ENCODE measurements at regions not wholly inside any gene's neighbourhood (a gene's known extent, or its start where the extent isn't known, plus 50 kb on each side); places are given as distances from the start of the nearest gene placed in this dataset.
"Not testable (repeated sequence)": the region's sequence is repeated elsewhere in the genome, so short reads cannot be mapped to it uniquely, and the experiment has no call there.

- Histone ChIP-seq H2BK5ac (ENCODE audit: low read depth, low read length, poor library complexity, severe bottlenecking) (no peak overlapping the region), H4K91ac (ENCODE audit: low read length) (no peak overlapping the region), H3K9me3 (ENCODE audit: control insufficient read depth, low read length) (no peaks in the 10 kb centered on the region), H4K8ac (ENCODE audit: low read length) (no peak overlapping the region), H3K14ac (ENCODE audit: low read length in 2 of 2) (no peak overlapping the region), H2BK120ac (ENCODE audit: low read depth, low read length) (no peak overlapping the region), H3K79me1 (replicated peaks; ENCODE audit: low read length, poor library complexity, severe bottlenecking) (no peaks in the 10 kb centered on the region), H3K9ac (ENCODE audit: low read length) (no peak overlapping the region), H3K27ac (ENCODE audit: low read length, poor library complexity, severe bottlenecking) (no peak overlapping the region), H3K36me3 (ENCODE audit: control insufficient read depth in 1 of 2, insufficient read depth in 2 of 2, low read depth in 1 of 2, low read length in 2 of 2) (no peaks in the 10 kb centered on the region), H2AFZ (ENCODE audit: low read depth, low read length) (no peak overlapping the region), H3K4me2 (ENCODE audit: low read length, poor library complexity, severe bottlenecking) (no peak overlapping the region), H3K4ac (ENCODE audit: low read depth in 1 of 2, low read length in 2 of 2) (no peak overlapping the region), H2BK15ac (ENCODE audit: low read depth, poor library complexity, severe bottlenecking) (no peak overlapping the region), H2BK12ac (ENCODE audit: low read length in 2 of 2) (no peak overlapping the region), H3K18ac (ENCODE audit: low read depth in 1 of 2, low read length in 2 of 2) (no peak overlapping the region), H3K4me3 (ENCODE audit: insufficient read depth in 1 of 2, low read depth in 1 of 2, low read length in 2 of 2) (no peak overlapping the region), H3K23ac (ENCODE audit: low read length in 2 of 2) (no peak overlapping the region), H3K27me3 (ENCODE audit: control insufficient read depth in 1 of 2, insufficient read depth in 1 of 2, low read length in 2 of 2) (no peaks in the 10 kb centered on the region), H2AK5ac (ENCODE audit: low read length, severe bottlenecking) (no peak overlapping the region), H3K4me1 (ENCODE audit: control insufficient read depth, insufficient read depth, low read depth, low read length) (no peaks in the 10 kb centered on the region)
- 96% methylated on average over 3 of the region's 3 CpGs for WGBS
- DNase-seq = no peak
These were observed 297.9 kb downstream of the CD83 start for GRCh38 chr6:14415452-14415851.

DNA sequence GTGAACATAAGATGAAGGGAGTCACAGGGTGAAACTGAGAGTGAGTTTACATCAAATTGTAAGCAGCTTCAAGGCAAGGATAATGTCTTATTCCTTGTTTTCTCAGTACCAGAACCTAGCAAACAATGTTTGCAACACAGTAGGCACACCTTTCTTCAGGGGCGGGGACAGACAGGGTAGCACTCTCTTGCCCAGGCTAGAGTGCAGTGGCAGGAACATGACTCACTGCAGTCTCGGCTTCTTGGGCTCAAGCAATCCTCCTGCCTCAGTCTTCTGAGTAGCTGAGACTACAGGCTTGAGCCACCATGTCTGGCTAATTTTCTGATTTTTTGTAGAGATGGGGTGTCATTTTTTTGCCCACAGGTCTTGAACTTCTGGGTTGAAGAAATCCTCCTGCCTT is 299.8 kb downstream of the CD83 start:
- H3K9ac ChIP-seq (ENCODE audit: low read length) = no peak overlapping the region
- no peak overlapping the region for H4K91ac ChIP-seq (ENCODE audit: low read length)
- no peak overlapping the region for H3K4ac ChIP-seq (ENCODE audit: low read depth in 1 of 2, low read length in 2 of 2)
- no peak overlapping the region for H2BK12ac ChIP-seq (ENCODE audit: low read length in 2 of 2)
- H3K4me3 ChIP-seq (ENCODE audit: insufficient read depth in 1 of 2, low read depth in 1 of 2, low read length in 2 of 2) = no peak overlapping the region
- no peak overlapping the region for H4K8ac ChIP-seq (ENCODE audit: low read length)
- no peak overlapping the region for H3K18ac ChIP-seq (ENCODE audit: low read depth in 1 of 2, low read length in 2 of 2)
- no peak overlapping the region for H3K23ac ChIP-seq (ENCODE audit: low read length in 2 of 2)
- H3K14ac ChIP-seq (ENCODE audit: low read length in 2 of 2) = peak overlapping the region in 1 of 2 experiments; percentile 11
- no peaks in the 10 kb centered on the region for H3K79me1 ChIP-seq (replicated peaks; ENCODE audit: low read length, poor library complexity, severe bottlenecking)
- H2BK120ac ChIP-seq (ENCODE audit: low read depth, low read length) = no peak overlapping the region
- H3K4me1 ChIP-seq (ENCODE audit: control insufficient read depth, insufficient read depth, low read depth, low read length) = no peaks in the 10 kb centered on the region
- H2AK5ac ChIP-seq (ENCODE audit: low read length, severe bottlenecking) = no peak overlapping the region
- no peak for DNase-seq
- H2BK15ac ChIP-seq (ENCODE audit: low read depth, poor library complexity, severe bottlenecking) = no peak overlapping the region
- WGBS = 72% methylated on average over 2 of the region's 2 CpGs
- no peaks in the 10 kb centered on the region for H3K9me3 ChIP-seq (ENCODE audit: control insufficient read depth, low read length)
- H3K4me2 ChIP-seq (ENCODE audit: low read length, poor library complexity, severe bottlenecking) = no peak overlapping the region
- H3K27ac ChIP-seq (ENCODE audit: low read length, poor library complexity, severe bottlenecking) = no peak overlapping the region
- no peaks in the 10 kb centered on the region for H3K27me3 ChIP-seq (ENCODE audit: control insufficient read depth in 1 of 2, insufficient read depth in 1 of 2, low read length in 2 of 2)
- no peak overlapping the region for H2BK5ac ChIP-seq (ENCODE audit: low read depth, low read length, poor library complexity, severe bottlenecking)
- H3K36me3 ChIP-seq (ENCODE audit: control insufficient read depth in 1 of 2, insufficient read depth in 2 of 2, low read depth in 1 of 2, low read length in 2 of 2) = no peaks in the 10 kb centered on the region
- no peak overlapping the region for H2AFZ ChIP-seq (ENCODE audit: low read depth, low read length)

GRCh38 chr6:14419224-14419623 is 301.7 kb downstream of the CD83 start:
- no CpG with 5 or more reads among the region's 7 CpGs for WGBS
- not testable (repeated sequence) for H3K9me3 ChIP-seq (ENCODE audit: control insufficient read depth, low read length); H3K27me3 ChIP-seq (ENCODE audit: control insufficient read depth in 1 of 2, insufficient read depth in 1 of 2, low read length in 2 of 2); H4K8ac ChIP-seq (ENCODE audit: low read length); H3K4me3 ChIP-seq (ENCODE audit: insufficient read depth in 1 of 2, low read depth in 1 of 2, low read length in 2 of 2); H2BK12ac ChIP-seq (ENCODE audit: low read length in 2 of 2); H3K14ac ChIP-seq (ENCODE audit: low read length in 2 of 2); H2BK15ac ChIP-seq (ENCODE audit: low read depth, poor library complexity, severe bottlenecking); H2BK5ac ChIP-seq (ENCODE audit: low read depth, low read length, poor library complexity, severe bottlenecking); H3K23ac ChIP-seq (ENCODE audit: low read length in 2 of 2); H2AFZ ChIP-seq (ENCODE audit: low read depth, low read length); H3K79me1 ChIP-seq (replicated peaks; ENCODE audit: low read length, poor library complexity, severe bottlenecking); H2AK5ac ChIP-seq (ENCODE audit: low read length, severe bottlenecking); H2BK120ac ChIP-seq (ENCODE audit: low read depth, low read length); H4K91ac ChIP-seq (ENCODE audit: low read length); H3K4ac ChIP-seq (ENCODE audit: low read depth in 1 of 2, low read length in 2 of 2); H3K27ac ChIP-seq (ENCODE audit: low read length, poor library complexity, severe bottlenecking); H3K4me2 ChIP-seq (ENCODE audit: low read length, poor library complexity, severe bottlenecking); H3K9ac ChIP-seq (ENCODE audit: low read length); H3K36me3 ChIP-seq (ENCODE audit: control insufficient read depth in 1 of 2, insufficient read depth in 2 of 2, low read depth in 1 of 2, low read length in 2 of 2); H3K18ac ChIP-seq (ENCODE audit: low read depth in 1 of 2, low read length in 2 of 2); DNase-seq; H3K4me1 ChIP-seq (ENCODE audit: control insufficient read depth, insufficient read depth, low read depth, low read length)

- no peak overlapping the region for H2BK5ac ChIP-seq (ENCODE audit: low read depth, low read length, poor library complexity, severe bottlenecking)
- H3K9me3 ChIP-seq (ENCODE audit: control insufficient read depth, low read length) = no peaks in the 10 kb centered on the region
- 73% methylated on average over 6 of the region's 6 CpGs for WGBS
- no peak overlapping the region for H4K8ac ChIP-seq (ENCODE audit: low read length)
- H2BK120ac ChIP-seq (ENCODE audit: low read depth, low read length) = no peak overlapping the region
- H2AFZ ChIP-seq (ENCODE audit: low read depth, low read length) = no peak overlapping the region
- H3K18ac ChIP-seq (ENCODE audit: low read depth in 1 of 2, low read length in 2 of 2) = no peak overlapping the region
- no peak overlapping the region for H3K14ac ChIP-seq (ENCODE audit: low read length in 2 of 2)
- H3K36me3 ChIP-seq (ENCODE audit: control insufficient read depth in 1 of 2, insufficient read depth in 2 of 2, low read depth in 1 of 2, low read length in 2 of 2) = no peaks in the 10 kb centered on the region
- no peak overlapping the region for H2BK15ac ChIP-seq (ENCODE audit: low read depth, poor library complexity, severe bottlenecking)
- no peaks in the 10 kb centered on the region for H3K27me3 ChIP-seq (ENCODE audit: control insufficient read depth in 1 of 2, insufficient read depth in 1 of 2, low read length in 2 of 2)
- H3K9ac ChIP-seq (ENCODE audit: low read length) = no peak overlapping the region
- no peak overlapping the region for H3K27ac ChIP-seq (ENCODE audit: low read length, poor library complexity, severe bottlenecking)
- no peaks in the 10 kb centered on the region for H3K79me1 ChIP-seq (replicated peaks; ENCODE audit: low read length, poor library complexity, severe bottlenecking)
- H2AK5ac ChIP-seq (ENCODE audit: low read length, severe bottlenecking) = no peak overlapping the region
- no peak for DNase-seq
- H4K91ac ChIP-seq (ENCODE audit: low read length) = no peak overlapping the region
- no peak overlapping the region for H2BK12ac ChIP-seq (ENCODE audit: low read length in 2 of 2)
- H3K4me3 ChIP-seq (ENCODE audit: insufficient read depth in 1 of 2, low read depth in 1 of 2, low read length in 2 of 2) = no peak overlapping the region
- no peak overlapping the region for H3K23ac ChIP-seq (ENCODE audit: low read length in 2 of 2)
- no peak overlapping the region for H3K4me2 ChIP-seq (ENCODE audit: low read length, poor library complexity, severe bottlenecking)
- H3K4ac ChIP-seq (ENCODE audit: low read depth in 1 of 2, low read length in 2 of 2) = no peak overlapping the region
- H3K4me1 ChIP-seq (ENCODE audit: control insufficient read depth, insufficient read depth, low read depth, low read length) = no peaks in the 10 kb centered on the region
These were observed 304.5 kb downstream of the CD83 start for GRCh38 chr6:14422061-14422460.

All from mesenchymal stem cell (in vitro differentiated cells and primary cell).